Choroid plexus epithelial cell (primary cell): ENCODE measurements at regions not wholly inside any gene's neighbourhood (a gene's known extent, or its start where the extent isn't known, plus 50 kb on each side); places are given as distances from the start of the nearest gene placed in this dataset.

Experiments used
- DNase-seq: peaks from one replicate; pipeline ENCODE4 v3.0.0-alpha.2; 2010; ENCODE audit warnings: low read depth
- H3K4me3 ChIP-seq: 2 replicates; pipeline ENCODE4 v1.5.1; 2011; ENCODE audit warnings: low read depth, mild to moderate bottlenecking, control low read depth, low read length, moderate library complexity
- CTCF ChIP-seq: conservative IDR thresholded peaks from 2 replicates; pipeline ENCODE4 v1.5.1; 2011; ENCODE audit warnings: low read depth, mild to moderate bottlenecking, control low read depth, inconsistent platforms, low read length, moderate library complexity

- no peak for DNase-seq
- no peak overlapping the region for H3K4me3 ChIP-seq
- no peak for TF ChIP-seq CTCF
Measured at GRCh38 chr5:114201332-114201731, 160.5 kb upstream of the KCNN2 start.

- no peak for DNase-seq
- no peak for TF ChIP-seq CTCF
- no peak overlapping the region for H3K4me3 ChIP-seq
Measured at GRCh38 chr5:114204923-114205322, 156.9 kb upstream of the KCNN2 start.

- TF ChIP-seq CTCF: no peak
- DNase-seq: no peak
- no peak overlapping the region for H3K4me3 ChIP-seq
Measured at GRCh38 chr5:114206640-114207039, 155.2 kb upstream of the KCNN2 start.

GRCh38 chr5:114207615-114208014 is 154.3 kb upstream of the KCNN2 start:
- no peak for DNase-seq
- TF ChIP-seq CTCF: no peak
- H3K4me3 ChIP-seq: no peak overlapping the region

- TF ChIP-seq CTCF: no peak
- no peak overlapping the region for H3K4me3 ChIP-seq
- DNase-seq: no peak
Measured at GRCh38 chr5:114208120-114208519, 153.8 kb upstream of the KCNN2 start.

GRCh38 chr5:114208588-114208987 is 153.3 kb upstream of the KCNN2 start:
- no peak overlapping the region for H3K4me3 ChIP-seq
- DNase-seq: no peak
- no peak for TF ChIP-seq CTCF

- no peak overlapping the region for H3K4me3 ChIP-seq
- TF ChIP-seq CTCF: no peak
- no peak for DNase-seq
Measured at GRCh38 chr5:114210662-114211061, 151.2 kb upstream of the KCNN2 start.
